H9 (cell line): ENCODE measurements at regions not wholly inside any gene's neighbourhood (a gene's known extent, or its start where the extent isn't known, plus 50 kb on each side); places are given as distances from the start of the nearest gene placed in this dataset.

Experiments used
- DNase-seq: peaks from one replicate; pipeline ENCODE4 v3.0.0-alpha.2; 2017
- H2AFZ ChIP-seq: one replicate; pipeline ENCODE4 v1.6.1; 2013; ENCODE audit warnings: mild to moderate bottlenecking, low read length, control low read depth, moderate library complexity
- H2AK5ac ChIP-seq: 2 replicates; pipeline ENCODE4 v1.6.1; 2013; ENCODE audit warnings: low read length, control low read depth, mixed read lengths; ENCODE audit not compliant: insufficient read length
- H2BK120ac ChIP-seq: one replicate; pipeline ENCODE4 v1.6.1; 2013; ENCODE audit warnings: low read depth, mild to moderate bottlenecking, low read length, control low read depth, inconsistent platforms; ENCODE audit not compliant: poor library complexity, severe bottlenecking
- H2BK12ac ChIP-seq: 2 replicates; pipeline ENCODE4 v1.6.1; 2013; ENCODE audit warnings: low read length, control low read depth, mixed read lengths, low read depth; ENCODE audit not compliant: insufficient read length
- H2BK15ac ChIP-seq: 2 replicates; pipeline ENCODE4 v1.6.1; 2013; ENCODE audit warnings: low read depth, low read length, control low read depth
- H2BK20ac ChIP-seq: one replicate; pipeline ENCODE4 v1.6.1; 2013; ENCODE audit warnings: low read depth, mild to moderate bottlenecking, low read length, control low read depth, inconsistent platforms; ENCODE audit not compliant: poor library complexity, severe bottlenecking
- H2BK5ac ChIP-seq: 2 replicates; pipeline ENCODE4 v1.6.1; 2013; ENCODE audit warnings: low read length, control low read depth, mixed read lengths; ENCODE audit not compliant: insufficient read length
- H3K14ac ChIP-seq: 2 replicates; pipeline ENCODE4 v1.6.1; 2013; ENCODE audit warnings: low read length, control low read depth; ENCODE audit not compliant: insufficient read depth
- H3K18ac ChIP-seq: 2 replicates; pipeline ENCODE4 v1.6.1; 2013; ENCODE audit warnings: low read depth, mild to moderate bottlenecking, mixed read lengths, low read length, control low read depth; ENCODE audit not compliant: insufficient read length
- H3K23ac ChIP-seq: 2 replicates; pipeline ENCODE4 v1.6.1; 2013; ENCODE audit warnings: low read length, control low read depth, mixed read lengths, low read depth; ENCODE audit not compliant: insufficient read length
- H3K23me2 ChIP-seq: 2 replicates; pipeline ENCODE4 v1.6.1; 2013; ENCODE audit warnings: low read depth, mild to moderate bottlenecking, mixed read lengths, low read length, control low read depth; ENCODE audit not compliant: insufficient read length, poor library complexity, severe bottlenecking
- H3K27ac ChIP-seq: 2 replicates; pipeline ENCODE4 v1.5.1; 2013; ENCODE audit warnings: low read length, control low read depth, mixed read lengths, low read depth; ENCODE audit not compliant: insufficient read length
- H3K27me3 ChIP-seq: 2 replicates; pipeline ENCODE4 v1.6.1; 2013; ENCODE audit warnings: low read length, control low read depth, inconsistent platforms; ENCODE audit not compliant: insufficient read depth
- H3K4ac ChIP-seq: 2 replicates; pipeline ENCODE4 v1.6.1; 2013; ENCODE audit warnings: low read depth, mild to moderate bottlenecking, control low read depth, inconsistent platforms, low read length, moderate library complexity
- H3K4me1 ChIP-seq: 2 replicates; pipeline ENCODE4 v1.6.1; 2013; ENCODE audit warnings: low read length, control low read depth, inconsistent platforms; ENCODE audit not compliant: insufficient read depth
- H3K4me2 ChIP-seq: 2 replicates; pipeline ENCODE4 v1.6.1; 2013; ENCODE audit warnings: low read length, control low read depth, mixed read lengths; ENCODE audit not compliant: insufficient read length, insufficient read depth
- H3K56ac ChIP-seq: 2 replicates; pipeline ENCODE4 v1.6.1; 2013; ENCODE audit warnings: low read depth, mild to moderate bottlenecking, mixed read lengths, low read length, control low read depth; ENCODE audit not compliant: insufficient read length
- H3K79me1 ChIP-seq: 2 replicates; pipeline ENCODE4 v1.6.1; 2013; ENCODE audit warnings: low read depth, mild to moderate bottlenecking, moderate library complexity, low read length, control low read depth, inconsistent platforms; ENCODE audit not compliant: insufficient read depth, poor library complexity, severe bottlenecking
- H3K79me2 ChIP-seq: 2 replicates; pipeline ENCODE4 v1.6.1; 2013; ENCODE audit warnings: low read length, control low read depth, inconsistent platforms; ENCODE audit not compliant: insufficient read depth
- H3K9ac ChIP-seq: 2 replicates; pipeline ENCODE4 v1.6.1; 2013; ENCODE audit warnings: low read length, control low read depth, mixed read lengths; ENCODE audit not compliant: insufficient read length; ENCODE audit errors: extremely low read depth
- H3K9me3 ChIP-seq: one replicate; pipeline ENCODE4 v1.6.1; 2013; ENCODE audit warnings: low read depth, low read length, inconsistent platforms; ENCODE audit not compliant: control insufficient read depth
- H3T11ph ChIP-seq: one replicate; pipeline ENCODE4 v1.6.1; 2013; ENCODE audit warnings: mild to moderate bottlenecking, low read length, control low read depth, inconsistent platforms
- H4K20me1 ChIP-seq: one replicate; pipeline ENCODE4 v1.6.1; 2013; ENCODE audit not compliant: control insufficient read depth, insufficient read length, insufficient read depth
- H4K5ac ChIP-seq: 2 replicates; pipeline ENCODE4 v1.6.1; 2013; ENCODE audit warnings: low read depth, mild to moderate bottlenecking, mixed read lengths, low read length, control low read depth; ENCODE audit not compliant: insufficient read length
- H4K8ac ChIP-seq: replicated peaks from 2 replicates; pipeline ENCODE4 v1.6.1; 2013; ENCODE audit warnings: low read length, control low read depth, mixed read lengths, low read depth; ENCODE audit not compliant: insufficient read length
- H4K91ac ChIP-seq: 2 replicates; pipeline ENCODE4 v1.6.1; 2013; ENCODE audit warnings: low read depth, mild to moderate bottlenecking, moderate library complexity, mixed read lengths, low read length, control low read depth; ENCODE audit not compliant: insufficient read length
- H3K27ac Mint-ChIP-seq, 3 experiments: 2 replicates in 2 of 3; 3 replicates in 1 of 3; pipeline ENCODE4 v1.8.0; 2020 to 2021; ENCODE audit warnings: mixed read lengths in 3 of 3, mild to moderate bottlenecking in 1 of 3, moderate library complexity in 1 of 3
- H3K27me3 Mint-ChIP-seq: 2 replicates; pipeline ENCODE4 v1.8.0; 2021; ENCODE audit warnings: low read depth, mild to moderate bottlenecking, moderate library complexity, mixed read lengths
- H3K36me3 Mint-ChIP-seq, 3 experiments: 2 replicates in 2 of 3; 3 replicates in 1 of 3; pipeline ENCODE4 v1.8.0; 2020 to 2021; ENCODE audit warnings: low read depth in 3 of 3, mixed read lengths in 3 of 3; ENCODE audit not compliant: insufficient read depth in 1 of 3
- H3K4me1 Mint-ChIP-seq, 2 experiments: 2 replicates each; pipeline ENCODE4 v1.8.0; 2020; ENCODE audit warnings: mixed read lengths in 2 of 2
- H3K4me3 Mint-ChIP-seq, 2 experiments: 2 replicates in 1 of 2; 3 replicates in 1 of 2; pipeline ENCODE4 v1.8.0; 2020 to 2021; ENCODE audit warnings: mild to moderate bottlenecking in 2 of 2, mixed read lengths in 2 of 2, moderate library complexity in 1 of 2
- H3K9me3 Mint-ChIP-seq, 2 experiments: 2 replicates in 1 of 2; 3 replicates in 1 of 2; pipeline ENCODE4 v1.8.0; 2020; ENCODE audit warnings: mild to moderate bottlenecking in 2 of 2, mixed read lengths in 2 of 2, moderate library complexity in 1 of 2
- CTCF ChIP-seq: fragments of 200-600 bp; sonication (generic); conservative IDR thresholded peaks from 3 replicates; pipeline ENCODE4 v1.8.0; 2021; ENCODE audit warnings: antibody characterized with exemption, mild to moderate bottlenecking
- WGBS: extraction: QIAGEN DNeasy Blood & Tissue Kit; methylation state at CpG from one replicate; pipeline ENCODE4 v1.1.7; 2013; ENCODE audit warnings: missing lambda C conversion rate, low lambda C conversion rate, mixed read lengths; ENCODE audit not compliant: insufficient read length; ENCODE audit errors: extremely low coverage; 5-methylcytosine and 5-hydroxymethylcytosine counted together

GRCh38 chr13:67330149-67330548 is 100.0 kb upstream of the PCDH9 start:
- no peaks in the 10 kb centered on the region for H3K79me1 ChIP-seq
- no peak for DNase-seq
- no peaks in the 10 kb centered on the region for H3K27me3 ChIP-seq
- H3K23ac ChIP-seq: no peak overlapping the region
- no peak overlapping the region for H3K4me2 ChIP-seq
- no peak overlapping the region for H4K91ac ChIP-seq
- no peak overlapping the region for H2BK15ac ChIP-seq
- H3K4me1 ChIP-seq: no peaks in the 10 kb centered on the region
- no peaks in the 10 kb centered on the region for H3K4me1 Mint-ChIP-seq
- H2AFZ ChIP-seq: no peak overlapping the region
- no peak overlapping the region for H2BK12ac ChIP-seq
- H3K18ac ChIP-seq: no peak overlapping the region
- H3K9me3 ChIP-seq: no peaks in the 10 kb centered on the region
- no peaks in the 10 kb centered on the region for H3K79me2 ChIP-seq
- H3K27ac ChIP-seq: no peak overlapping the region
- no CpG with 5 or more reads among the region's 3 CpGs for WGBS
- no peak overlapping the region for H3K4me3 Mint-ChIP-seq
- H4K8ac ChIP-seq: no peak overlapping the region
- H3K56ac ChIP-seq: no peak overlapping the region
- no peak overlapping the region for H3K4ac ChIP-seq
- H2AK5ac ChIP-seq: no peak overlapping the region
- H3K23me2 ChIP-seq: no peaks in the 10 kb centered on the region
- no peak overlapping the region for H3K14ac ChIP-seq
- H2BK5ac ChIP-seq: no peak overlapping the region
- no peak overlapping the region for H2BK120ac ChIP-seq
- no peak for TF ChIP-seq CTCF
- no peaks in the 10 kb centered on the region for H3K27me3 Mint-ChIP-seq
- H3T11ph ChIP-seq: no peak overlapping the region
- H3K9ac ChIP-seq: no peak overlapping the region
- H2BK20ac ChIP-seq: no peak overlapping the region
- no peak overlapping the region for H4K5ac ChIP-seq
- no peaks in the 10 kb centered on the region for H3K9me3 Mint-ChIP-seq
- no peaks in the 10 kb centered on the region for H4K20me1 ChIP-seq
- no peaks in the 10 kb centered on the region for H3K36me3 Mint-ChIP-seq
- no peak overlapping the region for H3K27ac Mint-ChIP-seq
